Endothelial cell of umbilical vein (primary cell): ENCODE measurements at regions not wholly inside any gene's neighbourhood (a gene's known extent, or its start where the extent isn't known, plus 50 kb on each side); places are given as distances from the start of the nearest gene placed in this dataset.

ENCODE experiments used
- BruUV-seq: library from RNA; stranded (reverse); fragments of 400-500 nt; replicated peaks from 2 replicates; lab custom pipeline; 2021; lab: Mats Ljungman, UMichigan
- CTCF ChIA-PET: fragments of 300-600, 350-600 bp; sonication (Branson Sonifier 250); formaldehyde crosslinking; loops from one replicate; lab custom pipeline; 2021; ENCODE audit warnings: antibody characterized with exemption, inconsistent platforms; lab: Charles Lee
- POLR2A ChIA-PET: fragments of 300-600, 350-600 bp; sonication (Branson Sonifier 250); formaldehyde crosslinking; loops from one replicate; lab custom pipeline; 2021; ENCODE audit warnings: antibody characterized with exemption, inconsistent platforms; lab: Charles Lee
- DNase-seq: peaks from one replicate; pipeline ENCODE4 v3.0.0-alpha.2; 2011; ENCODE audit warnings: low read depth, low spot score
- FAIRE-seq: peaks from 2 replicates; lab custom pipeline; 2011; peaks lifted over from hg19 to GRCh38; lab: Jason Lieb, UNC
- H2AFZ ChIP-seq: 2 replicates; pipeline ENCODE4 v1.6.0; 2012; ENCODE audit warnings: low read depth, low read length, control low read depth, inconsistent platforms
- H3K27ac ChIP-seq: 2 replicates; pipeline ENCODE4 v1.5.1; 2011; ENCODE audit warnings: low read depth, mild to moderate bottlenecking, control low read depth, low read length, moderate library complexity; ENCODE audit not compliant: insufficient read depth
- H3K27me3 ChIP-seq, 2 experiments: 2 replicates each; pipeline versions ENCODE4 v1.6.0 to v1.6.1; 2011; ENCODE audit warnings: low read length in 2 of 2, mixed read lengths in 1 of 2; ENCODE audit not compliant: control insufficient read depth in 2 of 2, insufficient read depth in 2 of 2
- H3K36me3 ChIP-seq, 2 experiments: 2 replicates in 1 of 2; 3 replicates in 1 of 2; pipeline ENCODE4 v1.5.1; 2011; ENCODE audit warnings: low read length in 2 of 2, mild to moderate bottlenecking in 1 of 2, moderate library complexity in 1 of 2; ENCODE audit not compliant: control insufficient read depth in 2 of 2, insufficient read depth in 2 of 2; ENCODE audit errors: extremely low read depth in 1 of 2
- H3K4me1 ChIP-seq: 3 replicates; pipeline ENCODE4 v1.5.1; 2011; ENCODE audit warnings: mild to moderate bottlenecking, low read length; ENCODE audit not compliant: control insufficient read depth, insufficient read depth; ENCODE audit errors: extremely low read depth
- H3K4me2 ChIP-seq: 2 replicates; pipeline ENCODE4 v1.6.1; 2011; ENCODE audit warnings: low read length, control low read depth, mixed read lengths; ENCODE audit not compliant: insufficient read depth
- H3K4me3 ChIP-seq, 3 experiments: fragments of 200-600 bp in 1 of 3; sonication (generic), shearing (Covaris generic) in 1 of 3; replicated peaks in 1 of 3; 2 replicates each; pipeline ENCODE4 v1.5.1; 2011 to 2016; ENCODE audit warnings: control low read depth in 3 of 3, low read length in 3 of 3, mild to moderate bottlenecking in 2 of 3, inconsistent platforms in 1 of 3, low read depth in 1 of 3, moderate library complexity in 1 of 3; ENCODE audit not compliant: insufficient read depth in 1 of 3
- H3K79me2 ChIP-seq: 2 replicates; pipeline ENCODE4 v1.6.0; 2012; ENCODE audit warnings: low read length, inconsistent platforms; ENCODE audit not compliant: control insufficient read depth, insufficient read depth
- H3K9ac ChIP-seq: replicated peaks from 2 replicates; pipeline ENCODE3; 2011; ENCODE audit warnings: low read length, control low read depth; ENCODE audit not compliant: insufficient read depth; ENCODE audit errors: extremely low read depth
- H3K9me1 ChIP-seq: replicated peaks from 3 replicates; pipeline ENCODE4 v1.6.0; 2011; ENCODE audit warnings: mild to moderate bottlenecking, low read length; ENCODE audit not compliant: control insufficient read depth, insufficient read depth; ENCODE audit errors: extremely low read depth
- H3K9me3 ChIP-seq: replicated peaks from 2 replicates; pipeline ENCODE4 v1.5.1; 2012; ENCODE audit warnings: low read length, inconsistent platforms; ENCODE audit not compliant: control insufficient read depth, insufficient read depth
- H4K20me1 ChIP-seq: replicated peaks from 2 replicates; pipeline ENCODE3; 2011; ENCODE audit warnings: mild to moderate bottlenecking, low read length; ENCODE audit not compliant: control insufficient read depth, insufficient read depth; ENCODE audit errors: extremely low read depth
- CTCF ChIP-seq, 2 donors: IDR thresholded peaks; 1 replicate in 1 of 2; 2 replicates in 1 of 2; pipeline ENCODE4 v1.5.1; 2011; ENCODE audit warnings: low read length in 2 of 2, mild to moderate bottlenecking in 2 of 2, moderate library complexity in 2 of 2, control low read depth in 1 of 2, inconsistent platforms in 1 of 2, low read depth in 1 of 2; ENCODE audit not compliant: insufficient read depth in 1 of 2; ENCODE audit errors: extremely low read depth in 1 of 2
- EZH2 ChIP-seq: IDR thresholded peaks from 2 replicates; pipeline ENCODE4 v1.6.1; 2012; ENCODE audit warnings: borderline replicate concordance, low read depth, mild to moderate bottlenecking, moderate library complexity, low read length, inconsistent platforms; ENCODE audit not compliant: severe bottlenecking
- FOS ChIP-seq: IDR thresholded peaks from 2 replicates; pipeline ENCODE4 v1.6.1; 2011; ENCODE audit warnings: mild to moderate bottlenecking, low read length, moderate library complexity, borderline replicate concordance; ENCODE audit not compliant: insufficient read depth
- GATA2 ChIP-seq: IDR thresholded peaks from 2 replicates; pipeline ENCODE4 v1.7.0; 2011; ENCODE audit warnings: low read depth, mild to moderate bottlenecking, moderate library complexity, mixed read lengths, low read length; ENCODE audit not compliant: insufficient read length, insufficient read depth
- JUN ChIP-seq: IDR thresholded peaks from 2 replicates; pipeline ENCODE4 v1.6.1; 2011; ENCODE audit warnings: borderline replicate concordance, low read depth; ENCODE audit not compliant: insufficient read length, insufficient read depth
- MAX ChIP-seq: IDR thresholded peaks from 2 replicates; pipeline ENCODE4 v1.6.1; 2011; ENCODE audit not compliant: insufficient read depth, insufficient read length
- MYC ChIP-seq: IDR thresholded peaks from one replicate; pipeline ENCODE4 v1.6.1; 2011; ENCODE audit warnings: mild to moderate bottlenecking, low read depth, low read length
- POLR2A ChIP-seq: IDR thresholded peaks from 2 replicates; pipeline ENCODE4 v1.6.1; 2012; ENCODE audit warnings: low read depth, mild to moderate bottlenecking, control low read depth, low read length
- POLR2AphosphoS5 ChIP-seq: IDR thresholded peaks from 2 replicates; pipeline ENCODE4 v1.6.1; 2012; ENCODE audit warnings: low read depth, mild to moderate bottlenecking, control low read depth, low read length, moderate library complexity; ENCODE audit not compliant: insufficient read depth
- dilution Hi-C: fragments of 300-500 bp; cut with MboI; formaldehyde crosslinking; loops from one replicate; pipeline ENCODE4 v1.15.0; 2019; ENCODE audit warnings: low sequenced_read_pairs; ENCODE audit not compliant: extremely low pct_ligation_motif_present
- intact Hi-C: fragments of 100-400 bp; cut with micrococcal nuclease; formaldehyde crosslinking; loops from one replicate; pipeline ENCODE4 v1.10.0; 2022

- Histone ChIP-seq H3K36me3 (no peaks in the 10 kb centered on the region), H3K79me2 (peaks cover 2% of the 10 kb centered on the region), H3K9me1 (no peaks in the 10 kb centered on the region), H3K27me3 (no peaks in the 10 kb centered on the region), H3K4me1 (peaks cover 15% of the 10 kb centered on the region), H3K9me3 (no peaks in the 10 kb centered on the region), H3K4me2 (no peak overlapping the region), H3K27ac (no peak overlapping the region), H3K9ac (no peak overlapping the region), H2AFZ (no peak overlapping the region), H3K4me3 (no peak overlapping the region), H4K20me1 (no peaks in the 10 kb centered on the region)
- ChIA-PET POLR2A (interaction anchor here (0.7 kb wide), 1 partner anchor 351 kb away, joined by 6 read pairs; no protein-coding TSS in a partner anchor), CTCF (interaction anchor here (0.8 to 9.7 kb wide), 10 partner anchors 18 to 241 kb away, joined by 3 to 223 read pairs (median 4); no protein-coding TSS in a partner anchor)
- no peak for DNase-seq
- dilution Hi-C loops = no loop called here
- BruUV-seq = no TSS peak
- FAIRE-seq = no peak
- TF ChIP-seq CTCF (IDR thresholded peaks at IDR 0.05; ENCODE audit: extremely low read depth in 1 of 2, insufficient read depth in 1 of 2, low read depth in 1 of 2, low read length in 2 of 2) = no peak
- TF ChIP-seq GATA2 = no peak
- TF ChIP-seq FOS = no peak
- no peak for TF ChIP-seq POLR2A
- no peak for TF ChIP-seq JUN
- TF ChIP-seq POLR2AphosphoS5 = no peak
- TF ChIP-seq EZH2 = no peak
- TF ChIP-seq MYC = no peak
- TF ChIP-seq MAX = no peak
- intact Hi-C loops = no loop called here
These were observed 142.7 kb downstream of the SMAD6 start for GRCh38 chr15:66844747-66845145.
